H1 (cell line): ENCODE measurements at regions not wholly inside any gene's neighbourhood (a gene's known extent, or its start where the extent isn't known, plus 50 kb on each side); places are given as distances from the start of the nearest gene placed in this dataset.

Experiments
- CTCF ChIA-PET: fragments of 300-600 bp; sonication (Branson Sonifier 250); formaldehyde crosslinking; loops from one replicate; lab custom pipeline; 2021; ENCODE audit not compliant: partially characterized antibody; lab: Charles Lee
- POLR2A ChIA-PET: fragments of 300-600 bp; sonication (Branson Sonifier 250); formaldehyde crosslinking; loops from one replicate; lab custom pipeline; 2021; ENCODE audit warnings: inconsistent platforms; ENCODE audit not compliant: partially characterized antibody; lab: Charles Lee
- DNase-seq, 2 experiments: peaks; one replicate each; pipeline versions ENCODE4 v3.0.0 to v3.0.0-alpha.2; 2010 to 2022; ENCODE audit warnings: low spot score in 2 of 2, low read depth in 1 of 2, mixed read lengths in 1 of 2
- FAIRE-seq: peaks from 2 replicates; lab custom pipeline; 2011; peaks lifted over from hg19 to GRCh38; lab: Jason Lieb, UNC
- H2AFZ ChIP-seq: 2 replicates; pipeline ENCODE4 v1.8.1; 2012; ENCODE audit warnings: low read length, inconsistent platforms
- H2AK5ac ChIP-seq: 2 replicates; pipeline ENCODE4 v1.6.1; 2013; ENCODE audit warnings: low read depth, low read length
- H2BK120ac ChIP-seq: replicated peaks from 2 replicates; pipeline ENCODE3; 2013; ENCODE audit warnings: low read depth, low read length, inconsistent platforms
- H2BK12ac ChIP-seq: 2 replicates; pipeline ENCODE4 v1.6.1; 2013; ENCODE audit warnings: low read depth, low read length
- H2BK15ac ChIP-seq: 2 replicates; pipeline ENCODE4 v1.6.1; 2013; ENCODE audit warnings: low read length
- H2BK20ac ChIP-seq: 2 replicates; pipeline ENCODE4 v1.6.1; 2013; ENCODE audit warnings: low read length
- H2BK5ac ChIP-seq: 2 replicates; pipeline ENCODE4 v1.6.1; 2013; ENCODE audit warnings: low read depth, low read length
- H3K14ac ChIP-seq: 2 replicates; pipeline ENCODE4 v1.6.1; 2013; ENCODE audit warnings: inconsistent platforms; ENCODE audit not compliant: insufficient read length
- H3K18ac ChIP-seq: 2 replicates; pipeline ENCODE4 v1.6.1; 2013; ENCODE audit warnings: low read length; ENCODE audit errors: extremely low read depth
- H3K23ac ChIP-seq: 2 replicates; pipeline ENCODE4 v1.6.1; 2013; ENCODE audit warnings: inconsistent platforms; ENCODE audit not compliant: insufficient read length
- H3K23me2 ChIP-seq: 2 replicates; pipeline ENCODE4 v1.6.1; 2013; ENCODE audit warnings: low read depth, low read length
- H3K27ac ChIP-seq: 2 replicates; pipeline ENCODE4 v1.6.1; 2011; ENCODE audit warnings: low read depth, low read length, inconsistent platforms
- H3K27me3 ChIP-seq, 4 experiments: replicated peaks in 1 of 4; 1 replicate in 1 of 4; 2 replicates in 3 of 4; pipeline versions ENCODE4 v1.6.1 to v1.8.1; 2011 to 2013; ENCODE audit warnings: low read length in 3 of 4, mild to moderate bottlenecking in 3 of 4, inconsistent platforms in 2 of 4, mixed read lengths in 2 of 4, moderate library complexity in 1 of 4; ENCODE audit not compliant: control insufficient read depth in 3 of 4, insufficient read depth in 3 of 4; ENCODE audit errors: extremely low read depth in 1 of 4
- H3K36me3 ChIP-seq, 4 experiments: 2 replicates each; pipeline versions ENCODE4 v1.6.1 to v1.8.1; 2011 to 2013; ENCODE audit warnings: mild to moderate bottlenecking in 4 of 4, low read length in 3 of 4, moderate library complexity in 2 of 4, control low read depth in 1 of 4, inconsistent platforms in 1 of 4; ENCODE audit not compliant: insufficient read depth in 4 of 4, control insufficient read depth in 2 of 4
- H3K4ac ChIP-seq: replicated peaks from 2 replicates; pipeline ENCODE3; 2013; ENCODE audit warnings: low read length, low read depth, mixed read lengths, inconsistent platforms; ENCODE audit not compliant: insufficient read length
- H3K4me1 ChIP-seq, 4 experiments: replicated peaks in 1 of 4; 1 replicate in 1 of 4; 2 replicates in 3 of 4; pipeline versions ENCODE4 v1.6.1 to v1.8.1; 2011 to 2013; ENCODE audit warnings: low read length in 3 of 4, inconsistent platforms in 2 of 4, mixed read lengths in 1 of 4; ENCODE audit not compliant: insufficient read depth in 4 of 4, control insufficient read depth in 3 of 4
- H3K4me2 ChIP-seq, 2 experiments: 2 replicates each; pipeline versions ENCODE4 v1.6.1 to v1.8.1; 2011 to 2013; ENCODE audit warnings: low read depth in 2 of 2, low read length in 2 of 2, control low read depth in 1 of 2, inconsistent platforms in 1 of 2, mild to moderate bottlenecking in 1 of 2; ENCODE audit not compliant: insufficient read depth in 1 of 2
- H3K4me3 ChIP-seq, 4 experiments: fragments of 200-600, 300-600 bp in 1 of 4; sonication (generic), shearing (Covaris generic), sonication (Bioruptor Twin) in 1 of 4; 2 replicates each; pipeline versions ENCODE4 v1.5.1 to v1.8.1; 2011 to 2016; ENCODE audit warnings: low read length in 4 of 4, low read depth in 3 of 4, control low read depth in 2 of 4, inconsistent platforms in 2 of 4, mild to moderate bottlenecking in 2 of 4, mixed read lengths in 1 of 4, moderate library complexity in 1 of 4; ENCODE audit not compliant: insufficient read depth in 2 of 4; ENCODE audit errors: extremely low read depth in 1 of 4
- H3K56ac ChIP-seq: replicated peaks from 2 replicates; pipeline ENCODE3; 2013; ENCODE audit warnings: low read depth, mild to moderate bottlenecking, mixed read lengths, low read length, inconsistent platforms; ENCODE audit not compliant: insufficient read length
- H3K79me1 ChIP-seq: 2 replicates; pipeline ENCODE4 v1.6.1; 2013; ENCODE audit warnings: low read depth, low read length, control low read depth
- H3K79me2 ChIP-seq, 2 experiments: 2 replicates each; pipeline versions ENCODE4 v1.6.1 to v1.8.1; 2012 to 2013; ENCODE audit warnings: low read length in 2 of 2, mild to moderate bottlenecking in 2 of 2, inconsistent platforms in 1 of 2; ENCODE audit not compliant: insufficient read depth in 2 of 2, control insufficient read depth in 1 of 2
- H3K9ac ChIP-seq, 4 experiments: replicated peaks in 1 of 4; 1 replicate in 1 of 4; 2 replicates in 3 of 4; pipeline versions ENCODE4 v1.6.1 to v1.8.1; 2011 to 2013; ENCODE audit warnings: low read depth in 3 of 4, low read length in 3 of 4, control low read depth in 2 of 4, mild to moderate bottlenecking in 2 of 4, moderate library complexity in 2 of 4, inconsistent platforms in 1 of 4; ENCODE audit errors: extremely low read depth in 1 of 4
- H3K9me3 ChIP-seq, 2 experiments: 2 replicates each; pipeline versions ENCODE4 v1.6.1 to v1.8.1; 2012 to 2013; ENCODE audit warnings: mild to moderate bottlenecking in 2 of 2, moderate library complexity in 2 of 2, control low read depth in 1 of 2, inconsistent platforms in 1 of 2, low read depth in 1 of 2, low read length in 1 of 2, mixed read lengths in 1 of 2; ENCODE audit not compliant: insufficient read depth in 2 of 2
- H4K20me1 ChIP-seq, 2 experiments: replicated peaks in 1 of 2; 2 replicates each; pipeline versions ENCODE3 to v1.8.1; 2011 to 2013; ENCODE audit warnings: inconsistent platforms in 2 of 2, low read length in 2 of 2, mild to moderate bottlenecking in 1 of 2; ENCODE audit not compliant: insufficient read depth in 2 of 2, control insufficient read depth in 1 of 2
- H4K5ac ChIP-seq: 2 replicates; pipeline ENCODE4 v1.6.1; 2013; ENCODE audit warnings: low read length, low read depth, mixed read lengths, inconsistent platforms; ENCODE audit not compliant: insufficient read length
- H4K8ac ChIP-seq: 2 replicates; pipeline ENCODE4 v1.8.0; 2013; ENCODE audit warnings: mild to moderate bottlenecking, moderate library complexity, low read length, inconsistent platforms; ENCODE audit not compliant: insufficient read depth; ENCODE audit errors: extremely low read depth
- H4K91ac ChIP-seq: replicated peaks from 2 replicates; pipeline ENCODE3; 2013; ENCODE audit warnings: low read length, mixed read lengths, inconsistent platforms; ENCODE audit not compliant: insufficient read length
- JUND ChIP-seq: IDR thresholded peaks from 2 replicates; pipeline ENCODE4 v1.6.1; 2011; ENCODE audit warnings: mild to moderate bottlenecking, improper control_type of control experiment, low read length
- RNF2 ChIP-seq: fragments of 200-900, 300-1000 bp; sonication (generic); IDR thresholded peaks from 2 replicates; pipeline ENCODE4 v1.7.1; 2016; ENCODE audit warnings: borderline replicate concordance, low read depth, mild to moderate bottlenecking, antibody characterized with exemption, low read length; ENCODE audit not compliant: poor library complexity, severe bottlenecking; ENCODE audit errors: missing control alignments
- SUZ12 ChIP-seq: fragments of 200-600 bp; sonication (generic); IDR thresholded peaks from 2 replicates; pipeline ENCODE4 v1.6.1; 2012; ENCODE audit warnings: mild to moderate bottlenecking, inconsistent platforms, low read length, moderate library complexity, mixed read lengths
- WGBS, 2 experiments: shearing (Covaris generic) in 1 of 2; methylation state at CpG; one replicate each; pipeline versions ENCODE4 v1.1.6 to v1.1.7; 2013 to 2015; ENCODE audit warnings: low lambda C conversion rate in 2 of 2, mixed read lengths in 2 of 2, inconsistent platforms in 1 of 2, low coverage in 1 of 2, missing lambda C conversion rate in 1 of 2; ENCODE audit not compliant: insufficient replicate concordance in 2 of 2, insufficient coverage in 1 of 2, insufficient read length in 1 of 2; ENCODE audit errors: extremely low coverage in 1 of 2, missing lambda C conversion rate in 1 of 2; 5-methylcytosine and 5-hydroxymethylcytosine counted together

DNA sequence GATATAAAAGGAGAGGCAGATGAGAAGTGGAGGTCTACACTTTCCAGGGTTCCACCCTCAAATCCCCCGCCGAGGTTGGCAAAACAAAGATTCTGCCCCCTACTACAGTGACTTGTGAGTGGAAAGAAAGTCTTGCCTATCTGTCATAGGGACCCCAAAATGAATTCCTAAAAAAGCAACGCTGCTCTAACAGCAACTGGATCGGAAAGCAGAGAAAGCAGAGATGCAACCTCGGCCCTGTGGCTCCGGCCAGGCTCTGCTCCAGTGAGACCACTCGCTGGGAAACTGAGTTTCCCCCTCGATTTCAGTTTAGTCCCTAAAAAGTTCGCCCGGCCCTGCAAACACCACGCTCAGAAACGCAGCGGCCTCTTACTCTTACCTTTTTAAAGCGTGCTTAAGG is 297.9 kb upstream of the NFE2L3 start:
- Histone ChIP-seq H2AFZ (no peak overlapping the region), H2BK20ac (no peak overlapping the region), H2BK5ac (no peak overlapping the region), H3K27ac (no peak overlapping the region), H3K4ac (no peak overlapping the region), H3K18ac (no peak overlapping the region), H4K8ac (no peak overlapping the region; the same call in 1 of the 2 replicates), H3K4me1 (peaks cover 7 to 18% (median 11%) of the 10 kb centered on the region in 4 experiments), H3K23ac (no peak overlapping the region), H3K79me1 (no peaks in the 10 kb centered on the region), H3K23me2 (peaks cover 14% of the 10 kb centered on the region), H3K36me3 (no peaks in the 10 kb centered on the region; a peak in 1 of 8 replicates), H4K5ac (no peak overlapping the region), H4K91ac (no peak overlapping the region), H2AK5ac (no peak overlapping the region), H3K4me3 (peak overlapping the region; percentile 6 to 55 (median 27); a peak in 7 of 8 replicates), H3K27me3 (peaks cover 26 to 63% (median 48%) of the 10 kb centered on the region in 4 experiments; a peak in 6 of 7 replicates), H4K20me1 (peaks cover 0 to 3% of the 10 kb centered on the region in 2 experiments), H3K4me2 (peak overlapping the region; percentile 71 to 92), H3K9me3 (no peaks in the 10 kb centered on the region), H2BK15ac (no peak overlapping the region), H3K79me2 (no peaks in the 10 kb centered on the region), H3K9ac (no peak overlapping the region), H3K14ac (no peak overlapping the region), H3K56ac (no peak overlapping the region), H2BK120ac (no peak overlapping the region), H2BK12ac (no peak overlapping the region)
- peak; percentile 55 for TF ChIP-seq RNF2
- TF ChIP-seq JUND, result no peak
- TF ChIP-seq SUZ12, result peak; percentile 71; the same call in 1 of the 2 replicates
- 4% methylated on average over 14 of the region's 14 CpGs; no CpG with 5 or more reads in 1 of the 2 experiments for WGBS, 2 experiments
- ChIA-PET POLR2A (interaction anchor here (0.6 kb wide), 1 partner anchor 231 kb away, joined by 3 read pairs; no protein-coding TSS in a partner anchor), CTCF (interaction anchor here (0.6 to 5.2 kb wide), 9 partner anchors 9 to 610 kb away, joined by 3 to 63 read pairs (median 5); no protein-coding TSS in a partner anchor)
- DNase-seq, result no peak
- no peak for FAIRE-seq
